GM06990 (cell line): ENCODE measurements at regions not wholly inside any gene's neighbourhood (a gene's known extent, or its start where the extent isn't known, plus 50 kb on each side); places are given as distances from the start of the nearest gene placed in this dataset.

ENCODE experiments used
- DNase-seq: peaks from one replicate; pipeline ENCODE4 v3.0.0-alpha.2; 2011; ENCODE audit not compliant: insufficient read length; ENCODE audit errors: extremely low read depth
- H3K27me3 ChIP-seq: replicated peaks from 2 replicates; pipeline ENCODE4 v1.6.0; 2011; ENCODE audit warnings: low read length; ENCODE audit not compliant: control insufficient read depth, insufficient read depth
- H3K36me3 ChIP-seq: 2 replicates; pipeline ENCODE4 v1.5.1; 2011; ENCODE audit warnings: low read length; ENCODE audit not compliant: control insufficient read depth, insufficient read depth
- H3K4me3 ChIP-seq: replicated peaks from 2 replicates; pipeline ENCODE4 v1.5.1; 2011; ENCODE audit warnings: low read depth, mild to moderate bottlenecking, control low read depth, low read length
- TF ChIP-seq, protein P1 (sequence below): IDR thresholded peaks from 2 replicates; pipeline ENCODE4 v1.5.1; 2011; ENCODE audit warnings: low read length, control low read depth, mild to moderate bottlenecking, inconsistent platforms; ENCODE audit not compliant: insufficient read depth, poor library complexity, severe bottlenecking

- Histone ChIP-seq H3K36me3 (no peaks in the 10 kb centered on the region), H3K4me3 (no peak overlapping the region), H3K27me3 (no peaks in the 10 kb centered on the region; the same call in 1 of the 2 replicates)
- DNase-seq, result no peak
- TF ChIP-seq, protein P1, sequence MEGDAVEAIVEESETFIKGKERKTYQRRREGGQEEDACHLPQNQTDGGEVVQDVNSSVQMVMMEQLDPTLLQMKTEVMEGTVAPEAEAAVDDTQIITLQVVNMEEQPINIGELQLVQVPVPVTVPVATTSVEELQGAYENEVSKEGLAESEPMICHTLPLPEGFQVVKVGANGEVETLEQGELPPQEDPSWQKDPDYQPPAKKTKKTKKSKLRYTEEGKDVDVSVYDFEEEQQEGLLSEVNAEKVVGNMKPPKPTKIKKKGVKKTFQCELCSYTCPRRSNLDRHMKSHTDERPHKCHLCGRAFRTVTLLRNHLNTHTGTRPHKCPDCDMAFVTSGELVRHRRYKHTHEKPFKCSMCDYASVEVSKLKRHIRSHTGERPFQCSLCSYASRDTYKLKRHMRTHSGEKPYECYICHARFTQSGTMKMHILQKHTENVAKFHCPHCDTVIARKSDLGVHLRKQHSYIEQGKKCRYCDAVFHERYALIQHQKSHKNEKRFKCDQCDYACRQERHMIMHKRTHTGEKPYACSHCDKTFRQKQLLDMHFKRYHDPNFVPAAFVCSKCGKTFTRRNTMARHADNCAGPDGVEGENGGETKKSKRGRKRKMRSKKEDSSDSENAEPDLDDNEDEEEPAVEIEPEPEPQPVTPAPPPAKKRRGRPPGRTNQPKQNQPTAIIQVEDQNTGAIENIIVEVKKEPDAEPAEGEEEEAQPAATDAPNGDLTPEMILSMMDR, result no peak
These were observed 141.2 kb upstream of the SLC7A14 start for GRCh38 chr3:170726976-170727661.

DNA sequence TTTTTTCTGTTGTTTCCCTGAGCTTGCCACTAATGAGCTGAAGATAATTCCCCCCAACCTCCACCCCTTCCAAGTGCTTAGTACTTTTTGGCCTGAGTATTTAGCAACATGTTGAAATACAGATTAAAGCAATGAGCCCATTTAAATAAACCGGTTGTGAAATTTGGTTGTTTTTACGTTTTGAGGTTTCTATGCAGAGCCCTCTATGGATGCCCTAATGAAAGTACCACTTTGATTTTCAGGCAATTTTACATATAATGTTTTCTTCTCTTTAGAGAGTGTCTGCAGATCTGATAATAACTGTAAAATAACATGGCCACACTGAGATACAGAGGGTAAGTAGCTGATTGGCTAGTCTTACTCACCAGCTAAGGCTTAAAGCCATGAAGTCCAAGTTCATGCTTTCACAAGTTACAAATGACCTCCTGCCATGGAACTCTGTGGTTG lies 139.4 kb upstream of the SLC7A14 start:
- no peak overlapping the region for H3K4me3 ChIP-seq
- TF ChIP-seq, protein P1, result no peak
- no peaks in the 10 kb centered on the region for H3K36me3 ChIP-seq
- DNase-seq, result no peak
- H3K27me3 ChIP-seq, result no peaks in the 10 kb centered on the region; the same call in 1 of the 2 replicates

- TF ChIP-seq, protein P1, result no peak
- Histone ChIP-seq H3K27me3 (no peaks in the 10 kb centered on the region; the same call in 1 of the 2 replicates), H3K36me3 (no peaks in the 10 kb centered on the region), H3K4me3 (no peak overlapping the region)
- no peak for DNase-seq
These were observed 138.9 kb upstream of the SLC7A14 start for GRCh38 chr3:170724599-170725280.

GRCh38 chr3:170723241-170723640 lies 137.4 kb upstream of the SLC7A14 start:
- DNase-seq, result no peak
- H3K36me3 ChIP-seq, result no peaks in the 10 kb centered on the region
- H3K27me3 ChIP-seq, result no peaks in the 10 kb centered on the region; the same call in 1 of the 2 replicates
- H3K4me3 ChIP-seq, result no peak overlapping the region
- TF ChIP-seq, protein P1, result no peak

- TF ChIP-seq, protein P1, result no peak
These were observed 135.7 kb upstream of the SLC7A14 start for GRCh38 chr3:170721563-170721962.

More at GRCh38 chr3:170721563-170721962, 135.7 kb upstream of the SLC7A14 start:
- H3K4me3 ChIP-seq, result no peak overlapping the region
- H3K27me3 ChIP-seq, result no peaks in the 10 kb centered on the region; the same call in 1 of the 2 replicates
- no peak for DNase-seq
- no peaks in the 10 kb centered on the region for H3K36me3 ChIP-seq
